Panc1 (cell line): ENCODE measurements at regions not wholly inside any gene's neighbourhood (a gene's known extent, or its start where the extent isn't known, plus 50 kb on each side); places are given as distances from the start of the nearest gene placed in this dataset.

Source experiments
- ATAC-seq: fragments of 200-7000 bp; cut with Tn5 transposase; 2 replicates; pipeline ENCODE4 v1.9.1; 2020; ENCODE audit warnings: mild to moderate bottlenecking, moderate library complexity
- BruUV-seq: library from RNA; stranded (reverse); fragments of 400-500 nt; replicated peaks from 2 replicates; lab custom pipeline; 2021; lab: Mats Ljungman, UMichigan
- CTCF ChIA-PET: fragments of 300-600 bp; sonication (Branson Sonifier 250); formaldehyde crosslinking; loops from one replicate; lab custom pipeline; 2022; ENCODE audit warnings: antibody characterized with exemption; lab: Charles Lee
- POLR2A ChIA-PET: fragments of 300-600 bp; sonication (Branson Sonifier 250); formaldehyde crosslinking; loops from one replicate; lab custom pipeline; 2022; ENCODE audit warnings: antibody characterized with exemption; lab: Charles Lee
- DNase-seq: peaks from one replicate; pipeline ENCODE4 v3.0.0-alpha.2; 2010; ENCODE audit warnings: low read depth, low spot score
- H3K27ac ChIP-seq: 2 replicates; pipeline ENCODE4 v1.5.1; 2011; ENCODE audit warnings: mild to moderate bottlenecking, low read length, inconsistent platforms
- H3K27me3 ChIP-seq: fragments of 200-500 bp; sonication (Bioruptor generic); 2 replicates; pipeline ENCODE4 v1.6.0; 2014; ENCODE audit warnings: low read length, inconsistent platforms; ENCODE audit not compliant: control insufficient read depth, insufficient read depth
- H3K36me3 ChIP-seq: fragments of 200-500 bp; sonication (Bioruptor generic); 2 replicates; pipeline ENCODE4 v1.5.1; 2014; ENCODE audit warnings: inconsistent platforms, mild to moderate bottlenecking, low read length, moderate library complexity; ENCODE audit not compliant: control insufficient read depth, insufficient read depth
- H3K4me1 ChIP-seq: 2 replicates; pipeline ENCODE4 v1.5.1; 2011; ENCODE audit warnings: inconsistent platforms, mild to moderate bottlenecking, low read length, moderate library complexity; ENCODE audit not compliant: control insufficient read depth, insufficient read depth
- H3K4me3 ChIP-seq, 2 experiments: 2 replicates each; pipeline ENCODE4 v1.5.1; 2011 to 2012; ENCODE audit warnings: low read depth in 2 of 2, low read length in 2 of 2, mild to moderate bottlenecking in 2 of 2, inconsistent platforms in 1 of 2, moderate library complexity in 1 of 2
- H3K9me3 ChIP-seq: fragments of 200-500 bp; sonication (Bioruptor generic); 2 replicates; pipeline ENCODE4 v1.5.1; 2014; ENCODE audit warnings: low read depth, mild to moderate bottlenecking, inconsistent platforms, low read length, moderate library complexity; ENCODE audit not compliant: control insufficient read depth, insufficient read depth
- CTCF ChIP-seq: fragments of 450-650 bp; IDR thresholded peaks from 2 replicates; pipeline ENCODE4 v1.5.1; 2017; ENCODE audit warnings: mild to moderate bottlenecking
- POLR2AphosphoS5 ChIP-seq: IDR thresholded peaks from 2 replicates; pipeline ENCODE4 v1.6.1; 2012; ENCODE audit warnings: mild to moderate bottlenecking, low read depth, low read length, moderate library complexity
- REST ChIP-seq, 2 experiments: IDR thresholded peaks; 2 replicates each; pipeline ENCODE4 v1.6.1; 2011 to 2012; ENCODE audit warnings: low read depth in 2 of 2, control low read depth in 1 of 2, low read length in 1 of 2, mild to moderate bottlenecking in 1 of 2, moderate library complexity in 1 of 2; ENCODE audit not compliant: insufficient read depth in 1 of 2
- SIN3A ChIP-seq: IDR thresholded peaks from 2 replicates; pipeline ENCODE4 v1.6.1; 2012; ENCODE audit warnings: low read depth, mild to moderate bottlenecking, low read length, moderate library complexity, borderline replicate concordance; ENCODE audit not compliant: insufficient read depth
- TCF7L2 ChIP-seq: IDR thresholded peaks from 2 replicates; pipeline ENCODE4 v1.6.1; 2011; ENCODE audit warnings: mild to moderate bottlenecking, low read depth, low read length, inconsistent platforms
- in situ Hi-C: cut with HindIII; loops from 2 replicates; pipeline ENCODE4 v1.10.0; 2016; ENCODE audit warnings: low sequenced_read_pairs, low pct_unique_long_range_greater_than_20kb
- intact Hi-C: fragments of 100-400 bp; cut with micrococcal nuclease; formaldehyde crosslinking; loops from one replicate; pipeline ENCODE4 v1.10.0; 2022; ENCODE audit not compliant: unreplicated experiment

GRCh38 chr21:41115851-41116250 is 52.1 kb upstream of the BACE2 start:
- intact Hi-C loops: no loop called here
- POLR2A ChIA-PET: no interaction called here
- Histone ChIP-seq H3K4me1 (no peaks in the 10 kb centered on the region), H3K4me3 (no peak overlapping the region), H3K27me3 (peaks cover 3% of the 10 kb centered on the region), H3K36me3 (no peaks in the 10 kb centered on the region), H3K9me3 (no peaks in the 10 kb centered on the region), H3K27ac (no peak overlapping the region)
- CTCF ChIA-PET: no interaction called here
- in situ Hi-C loops: no loop called here
- DNase-seq (no peak), ATAC-seq (no peak)
- no TSS peak for BruUV-seq
- TF ChIP-seq CTCF (no peak), TCF7L2 (no peak), POLR2AphosphoS5 (no peak), SIN3A (no peak), REST (IDR thresholded peaks at IDR 0.05; ENCODE audit: insufficient read depth in 1 of 2, low read depth in 2 of 2, low read length in 1 of 2) (no peak)
